NT2/D1 (cell line): ENCODE measurements at regions not wholly inside any gene's neighbourhood (a gene's known extent, or its start where the extent isn't known, plus 50 kb on each side); places are given as distances from the start of the nearest gene placed in this dataset.
"Not testable (repeated sequence)": the region's sequence is repeated elsewhere in the genome, so short reads cannot be mapped to it uniquely, and the experiment has no call there.

ENCODE experiments used
- DNase-seq: peaks from one replicate; pipeline ENCODE4 v3.0.0-alpha.2; 2011; ENCODE audit warnings: low read depth, low spot score
- H3K27me3 ChIP-seq: 2 replicates; pipeline ENCODE4 v1.6.0; 2011; ENCODE audit warnings: mild to moderate bottlenecking; ENCODE audit not compliant: insufficient read length, insufficient read depth
- H3K36me3 ChIP-seq: 2 replicates; pipeline ENCODE4 v1.6.1; 2011; ENCODE audit warnings: mild to moderate bottlenecking, low read length, mixed read lengths; ENCODE audit not compliant: insufficient read depth, insufficient read length
- H3K4me1 ChIP-seq: 2 replicates; pipeline ENCODE4 v1.5.1; 2011; ENCODE audit not compliant: insufficient read depth, insufficient read length
- H3K4me3 ChIP-seq: 2 replicates; pipeline ENCODE4 v1.5.1; 2011; ENCODE audit warnings: low read depth; ENCODE audit not compliant: insufficient read length
- H3K9ac ChIP-seq: 2 replicates; pipeline ENCODE4 v1.6.0; 2011; ENCODE audit warnings: low read depth; ENCODE audit not compliant: insufficient read length
- H3K9me3 ChIP-seq: 2 replicates; pipeline ENCODE4 v1.5.1; 2011; ENCODE audit warnings: mild to moderate bottlenecking, low read length; ENCODE audit not compliant: insufficient read depth
- SUZ12 ChIP-seq: IDR thresholded peaks from 2 replicates; pipeline ENCODE4 v1.6.1; 2011; ENCODE audit not compliant: insufficient read length, insufficient read depth; ENCODE audit errors: extremely low read depth
- YY1 ChIP-seq: IDR thresholded peaks from 2 replicates; pipeline ENCODE4 v1.6.1; 2011; ENCODE audit not compliant: insufficient read length, insufficient read depth
- ZNF274 ChIP-seq: IDR thresholded peaks from 2 replicates; pipeline ENCODE4 v1.6.1; 2011; ENCODE audit warnings: mild to moderate bottlenecking, low read depth, low read length

DNA sequence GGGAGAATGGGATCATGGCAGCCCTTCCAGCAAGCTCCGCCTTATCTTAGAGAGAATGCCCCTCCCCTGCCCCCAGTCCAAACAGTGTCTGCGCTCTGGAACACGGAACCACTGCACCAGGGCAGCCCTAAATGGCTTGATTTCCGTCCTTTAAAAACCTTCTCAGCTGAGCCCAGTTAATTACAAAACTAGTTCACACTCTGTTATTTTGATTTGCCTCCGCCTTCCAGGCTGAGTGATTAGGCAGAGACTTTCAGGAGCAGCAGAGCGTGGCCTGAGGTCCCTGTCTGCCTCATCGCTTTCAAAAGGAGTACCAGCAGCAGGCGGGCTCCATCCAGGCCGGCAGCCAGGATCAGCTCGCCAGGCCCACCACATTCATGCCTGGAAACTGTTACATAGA, 313.0 kb downstream of the BRD1 start:
- Histone ChIP-seq H3K4me1 (no peaks in the 10 kb centered on the region), H3K9ac (no peak overlapping the region), H3K4me3 (no peak overlapping the region), H3K27me3 (no peaks in the 10 kb centered on the region), H3K9me3 (no peaks in the 10 kb centered on the region; the same call in none of the 2 replicates), H3K36me3 (no peaks in the 10 kb centered on the region)
- TF ChIP-seq SUZ12 (no peak), ZNF274 (no peak), YY1 (no peak)
- no peak for DNase-seq

DNA sequence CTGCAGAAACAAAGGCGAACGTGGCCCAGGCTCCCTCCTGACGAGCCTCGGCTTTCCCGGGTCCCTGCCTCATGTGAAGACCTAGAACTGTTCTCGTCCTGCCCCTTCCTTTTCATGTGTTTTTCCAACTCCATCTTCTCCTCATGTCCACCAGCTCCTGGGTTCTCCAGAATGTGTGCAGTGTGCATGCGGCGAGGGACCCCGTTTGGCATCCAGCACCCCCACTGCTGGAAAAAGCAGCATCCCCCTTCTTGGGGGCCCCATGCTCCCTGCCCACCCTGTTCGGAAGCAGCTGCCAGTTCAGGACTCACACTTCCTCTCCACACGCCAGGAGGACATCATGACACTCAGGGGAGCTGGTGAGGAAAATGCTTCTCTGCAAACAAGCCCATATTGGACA, 313.5 kb downstream of the BRD1 start:
- no peak for TF ChIP-seq ZNF274
- no peak for TF ChIP-seq SUZ12
- TF ChIP-seq YY1 = no peak
- DNase-seq = no peak
- Histone ChIP-seq H3K27me3 (no peaks in the 10 kb centered on the region), H3K9ac (no peak overlapping the region), H3K4me1 (no peaks in the 10 kb centered on the region), H3K9me3 (no peaks in the 10 kb centered on the region; the same call in none of the 2 replicates), H3K36me3 (no peaks in the 10 kb centered on the region), H3K4me3 (no peak overlapping the region)

DNA sequence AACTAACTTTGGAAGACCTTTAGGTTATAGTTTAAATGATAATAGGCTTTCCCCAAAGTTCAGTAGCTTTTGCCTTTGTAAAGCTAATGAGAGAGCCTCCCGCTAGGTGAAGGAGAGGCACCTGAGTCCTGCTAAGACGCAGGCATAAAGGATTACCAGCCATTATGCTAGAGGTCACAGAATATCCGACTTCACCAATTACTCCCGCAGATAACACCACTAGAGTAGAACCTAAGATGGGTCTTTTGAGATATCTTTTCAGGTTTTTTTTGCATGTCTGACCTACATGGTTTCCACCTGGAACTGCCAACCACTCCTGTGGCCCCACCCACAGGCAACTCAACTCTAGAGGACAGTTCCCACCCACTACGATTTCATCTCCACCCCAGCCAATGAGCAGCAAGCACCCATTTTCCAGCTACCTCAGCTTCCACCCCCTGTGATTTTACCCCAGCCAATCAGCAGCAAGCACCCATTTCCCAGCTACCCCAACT, 314.3 kb downstream of the BRD1 start:
- Histone ChIP-seq H3K36me3 (no peaks in the 10 kb centered on the region), H3K9me3 (no peaks in the 10 kb centered on the region; the same call in none of the 2 replicates), H3K4me1 (no peaks in the 10 kb centered on the region), H3K4me3 (no peak overlapping the region), H3K9ac (no peak overlapping the region), H3K27me3 (no peaks in the 10 kb centered on the region)
- TF ChIP-seq YY1 (no peak), ZNF274 (no peak), SUZ12 (no peak)
- DNase-seq = peak; percentile 33

DNA sequence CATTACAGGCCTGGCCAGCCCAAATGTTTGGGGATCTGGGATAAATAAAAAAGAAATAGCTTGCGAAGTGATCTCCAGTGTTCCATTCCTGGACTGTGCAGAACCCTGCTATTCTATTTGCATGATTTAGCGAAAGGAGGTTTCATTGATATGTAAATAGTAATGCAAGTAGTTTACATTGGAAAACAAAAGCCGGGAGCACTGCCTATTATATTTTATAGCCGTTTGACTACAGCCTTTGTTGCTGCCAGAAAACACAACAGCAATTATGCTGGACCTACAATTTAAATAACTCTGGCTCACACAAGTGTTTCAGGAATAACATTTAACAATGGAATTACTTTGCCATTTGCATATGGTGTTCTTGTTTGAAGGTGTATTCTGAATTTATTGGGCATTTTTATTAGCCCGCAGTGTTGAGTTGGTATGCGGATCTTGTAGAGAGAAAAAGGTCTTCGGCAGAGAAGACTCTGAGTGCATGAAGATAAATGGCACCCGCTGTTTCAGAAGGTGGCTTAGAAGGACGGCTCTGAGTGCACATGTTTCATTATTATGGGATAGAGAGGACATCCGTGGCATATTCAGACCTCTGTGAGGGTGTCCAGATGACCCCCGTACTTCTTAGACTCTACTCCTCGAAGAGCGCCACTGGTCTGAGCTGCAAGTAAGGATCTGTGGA, 315.0 kb downstream of the BRD1 start:
- H3K4me1 ChIP-seq = no peaks in the 10 kb centered on the region
- H3K36me3 ChIP-seq = no peaks in the 10 kb centered on the region
- TF ChIP-seq ZNF274 (no peak), YY1 (no peak), SUZ12 (no peak)
- no peak for DNase-seq
- H3K27me3 ChIP-seq = no peaks in the 10 kb centered on the region
- H3K4me3 ChIP-seq = no peak overlapping the region
- H3K9me3 ChIP-seq = no peaks in the 10 kb centered on the region; the same call in none of the 2 replicates
- peak overlapping the region; percentile 26 for H3K9ac ChIP-seq

DNA sequence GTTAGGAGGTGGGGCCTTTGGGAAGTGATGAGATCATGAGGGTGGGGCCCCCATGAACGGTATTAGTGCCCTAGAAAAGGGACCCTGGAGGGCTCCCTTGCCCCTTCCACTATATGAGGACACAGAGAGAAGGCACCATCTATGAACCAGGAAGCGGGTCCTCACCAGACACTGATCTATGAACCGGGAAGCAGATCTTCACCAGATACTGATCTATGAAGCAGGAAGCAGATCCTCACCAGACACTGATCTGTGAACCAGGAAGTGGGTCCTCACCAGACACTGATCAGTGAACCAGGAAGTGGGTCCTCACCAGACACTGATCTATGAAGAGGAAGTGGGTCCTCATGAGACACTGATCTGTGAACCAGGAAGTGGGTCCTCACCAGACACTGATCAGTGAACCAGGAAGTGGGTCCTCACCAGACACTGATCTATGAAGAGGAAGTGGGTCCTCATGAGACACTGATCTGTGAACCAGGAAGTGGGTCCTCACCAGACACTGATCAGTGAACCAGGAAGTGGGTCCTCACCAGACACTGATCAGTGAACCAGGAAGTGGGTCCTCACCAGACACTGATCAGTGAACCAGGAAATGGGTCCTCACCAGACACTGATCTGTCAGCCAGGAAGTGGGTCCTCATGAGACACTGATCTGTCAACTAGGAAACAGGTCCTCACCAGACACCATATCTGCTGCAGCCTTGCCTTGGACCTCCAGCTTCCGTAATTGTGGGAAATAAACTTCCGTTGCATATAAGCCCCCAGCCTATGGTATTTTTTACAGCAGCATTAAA, 316.1 kb downstream of the BRD1 start:
- DNase-seq, H3K9me3 ChIP-seq, H3K4me3 ChIP-seq, H3K36me3 ChIP-seq, H3K4me1 ChIP-seq, H3K27me3 ChIP-seq, H3K9ac ChIP-seq: not testable (repeated sequence)

DNA sequence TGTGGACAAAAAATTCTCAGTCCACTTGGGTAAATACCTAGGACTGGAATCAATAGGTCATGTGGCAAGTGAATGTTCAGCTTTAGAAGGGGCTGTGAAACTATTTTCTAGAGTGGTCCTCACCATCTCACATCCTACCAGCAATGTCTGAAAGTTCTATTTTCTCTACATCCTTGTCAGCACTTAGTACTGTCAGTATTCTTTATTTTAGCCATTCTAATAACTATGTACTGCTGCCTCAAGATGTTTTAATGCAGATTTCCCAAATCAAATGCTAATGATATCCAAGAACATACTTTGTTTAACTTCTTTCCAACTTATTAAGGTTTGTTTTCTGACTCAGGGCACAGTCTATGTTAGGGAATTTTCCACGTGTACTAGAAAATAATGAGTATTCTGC, 317.0 kb downstream of the BRD1 start:
- Histone ChIP-seq H3K4me3 (no peak overlapping the region), H3K9ac (no peak overlapping the region), H3K9me3 (no peaks in the 10 kb centered on the region; the same call in none of the 2 replicates), H3K4me1 (no peaks in the 10 kb centered on the region), H3K27me3 (no peaks in the 10 kb centered on the region), H3K36me3 (no peaks in the 10 kb centered on the region)
- DNase-seq = no peak
- TF ChIP-seq SUZ12 (no peak), YY1 (no peak), ZNF274 (no peak)

- Histone ChIP-seq H3K4me1 (no peaks in the 10 kb centered on the region), H3K36me3 (no peaks in the 10 kb centered on the region), H3K27me3 (no peaks in the 10 kb centered on the region), H3K9me3 (no peaks in the 10 kb centered on the region; the same call in none of the 2 replicates), H3K9ac (no peak overlapping the region), H3K4me3 (no peak overlapping the region)
- DNase-seq = no peak
- no peak for TF ChIP-seq SUZ12
- no peak for TF ChIP-seq ZNF274
- no peak for TF ChIP-seq YY1
Measured at GRCh38 chr22:49509016-49509415, 318.7 kb downstream of the BRD1 start.
